K562 (cell line): ENCODE measurements at regions not wholly inside any gene's neighbourhood (a gene's known extent, or its start where the extent isn't known, plus 50 kb on each side); places are given as distances from the start of the nearest gene placed in this dataset.

Experiments used
- EP400 ChIP-seq: fragments of 450-650 bp; IDR thresholded peaks from 2 replicates; pipeline ENCODE4 v1.6.1; 2017; ENCODE audit warnings: antibody characterized with exemption, mild to moderate bottlenecking, moderate library complexity
- IFI16 ChIP-seq: fragments of 250-450 bp; sonication (Bioruptor Pico); IDR thresholded peaks from 2 replicates; pipeline ENCODE4 v2.1.2; 2022; ENCODE audit warnings: mild to moderate bottlenecking, inconsistent platforms
- REST ChIP-seq, 2 experiments: fragments of 450-650 bp; formaldehyde crosslinking in 1 of 2; IDR thresholded peaks; 2 replicates each; pipeline versions ENCODE4 v1.4.0 to v1.6.1; 2014 to 2020; ENCODE audit warnings: mild to moderate bottlenecking in 2 of 2, borderline replicate concordance in 1 of 2, low read depth in 1 of 2

GRCh38 chr1:157288006-157288405 is 149.8 kb upstream of the ETV3 start (continued):
- TF ChIP-seq EP400 (no peak), IFI16 (no peak), REST (IDR thresholded peaks at IDR 0.05; ENCODE audit: borderline replicate concordance) (no peak), REST (CRISPR knock-in tag; IDR thresholded peaks at IDR 0.05; ENCODE audit: low read depth) (no peak)
- TF ChIP-seq, all 486 proteins: peak for 0
